GM19438 (cell line): ENCODE measurements at regions not wholly inside any gene's neighbourhood (a gene's known extent, or its start where the extent isn't known, plus 50 kb on each side); places are given as distances from the start of the nearest gene placed in this dataset.
"Not testable (repeated sequence)": the region's sequence is repeated elsewhere in the genome, so short reads cannot be mapped to it uniquely, and the experiment has no call there.

ENCODE experiments used
- ATAC-seq: cut with Tn5 transposase; IDR thresholded peaks from one replicate; pipeline ENCODE4 v1.9.1; 2021; ENCODE audit warnings: low read depth; ENCODE audit not compliant: unreplicated experiment

- ATAC-seq = no peak
Observed at GRCh38 chr3:34895841-34896240, 743.5 kb upstream of the ARPP21 start.

- ATAC-seq = not testable (repeated sequence)
Observed at GRCh38 chr3:34909679-34910078, 729.6 kb upstream of the ARPP21 start.

GRCh38 chr3:34919025-34919424 lies 720.3 kb upstream of the ARPP21 start:
- ATAC-seq = no peak

GRCh38 chr3:34920806-34921205 lies 718.5 kb upstream of the ARPP21 start:
- no peak for ATAC-seq

GRCh38 chr3:34924961-34925360 lies 714.4 kb upstream of the ARPP21 start:
- no peak for ATAC-seq

GRCh38 chr3:34925851-34926250 lies 713.5 kb upstream of the ARPP21 start:
- no peak for ATAC-seq

- ATAC-seq = no peak
Observed at GRCh38 chr3:34929036-34929435, 710.3 kb upstream of the ARPP21 start.

GRCh38 chr3:34934660-34935059 lies 704.7 kb upstream of the ARPP21 start:
- no peak for ATAC-seq

GRCh38 chr3:34938784-34939183 lies 700.5 kb upstream of the ARPP21 start:
- no peak for ATAC-seq

- ATAC-seq = no peak
Observed at GRCh38 chr3:34942256-34942655, 697.1 kb upstream of the ARPP21 start.

GRCh38 chr3:34947834-34948233 lies 691.5 kb upstream of the ARPP21 start:
- ATAC-seq = no peak

GRCh38 chr3:34948517-34948916 lies 690.8 kb upstream of the ARPP21 start:
- ATAC-seq = no peak

- no peak for ATAC-seq
Observed at GRCh38 chr3:34955680-34956079, 683.6 kb upstream of the ARPP21 start.

- ATAC-seq = no peak
Observed at GRCh38 chr3:34956511-34956910, 682.8 kb upstream of the ARPP21 start.

GRCh38 chr3:34957677-34958076 lies 681.6 kb upstream of the ARPP21 start:
- ATAC-seq = no peak

- ATAC-seq = no peak
Observed at GRCh38 chr3:34969513-34969912, 669.8 kb upstream of the ARPP21 start.

- no peak for ATAC-seq
Observed at GRCh38 chr3:34972481-34972880, 666.8 kb upstream of the ARPP21 start.

- no peak for ATAC-seq
Observed at GRCh38 chr3:34973586-34973985, 665.7 kb upstream of the ARPP21 start.

GRCh38 chr3:34983631-34984030 lies 655.7 kb upstream of the ARPP21 start:
- ATAC-seq = no peak

- no peak for ATAC-seq
Observed at GRCh38 chr3:34988296-34988695, 651.0 kb upstream of the ARPP21 start.

- ATAC-seq = no peak
Observed at GRCh38 chr3:34995796-34996430, 643.4 kb upstream of the ARPP21 start.

GRCh38 chr3:34998902-34999301 lies 640.4 kb upstream of the ARPP21 start:
- no peak for ATAC-seq

- ATAC-seq = no peak
Observed at GRCh38 chr3:35012214-35012613, 627.1 kb upstream of the ARPP21 start.
